Lower lobe of right lung (tissue), 2 donors: ENCODE measurements at regions not wholly inside any gene's neighbourhood (a gene's known extent, or its start where the extent isn't known, plus 50 kb on each side); places are given as distances from the start of the nearest gene placed in this dataset.
"Not testable (repeated sequence)": the region's sequence is repeated elsewhere in the genome, so short reads cannot be mapped to it uniquely, and the experiment has no call there.

Source experiments
- ATAC-seq, 2 donors: fragments of 200-7000 bp; cut with Tn5 transposase; one replicate each; pipeline ENCODE4 v1.9.1; 2020 to 2022; ENCODE audit warnings: mild to moderate bottlenecking in 2 of 2, moderate library complexity in 2 of 2
- DNase-seq: peaks from one replicate; pipeline ENCODE4 v3.0.0-alpha.2; 2020
- H3K27ac ChIP-seq: fragments of 200-600 bp; one replicate; pipeline ENCODE4 v1.8.0; 2022
- H3K27me3 ChIP-seq: fragments of 200-600 bp; one replicate; pipeline ENCODE4 v1.8.0; 2022; ENCODE audit warnings: low read depth
- H3K36me3 ChIP-seq: fragments of 200-600 bp; one replicate; pipeline ENCODE4 v1.8.0; 2022; ENCODE audit warnings: mild to moderate bottlenecking
- H3K4me1 ChIP-seq: fragments of 200-600 bp; one replicate; pipeline ENCODE4 v1.8.0; 2022
- H3K4me3 ChIP-seq: fragments of 200-600 bp; one replicate; pipeline ENCODE4 v1.8.0; 2022; ENCODE audit warnings: mild to moderate bottlenecking
- H3K9me3 ChIP-seq: fragments of 200-600 bp; one replicate; pipeline ENCODE4 v1.8.0; 2022
- CTCF ChIP-seq: fragments of 200-600 bp; IDR thresholded peaks from one replicate; pipeline ENCODE4 v1.8.0; 2022; ENCODE audit warnings: antibody characterized with exemption, mild to moderate bottlenecking
- intact Hi-C: fragments of 100-400 bp; cut with DNase I; formaldehyde crosslinking; loops from one replicate; pipeline ENCODE4 v1.11.0; 2022
- donor health status: DM: no; HTN: yes; CAD: no; lungs with severe emphysema.

- DNase-seq (no peak), ATAC-seq (no peak)
- Histone ChIP-seq H3K4me3 (no peak overlapping the region), H3K9me3 (no peaks in the 10 kb centered on the region), H3K27me3 (no peaks in the 10 kb centered on the region), H3K36me3 (no peaks in the 10 kb centered on the region), H3K27ac (no peak overlapping the region), H3K4me1 (no peaks in the 10 kb centered on the region)
- intact Hi-C loops: no loop called here
- no peak for TF ChIP-seq CTCF
These were observed 196.3 kb upstream of the CTNND2 start for GRCh38 chr5:12100542-12100941.

GRCh38 chr5:12099296-12099695, 195.1 kb upstream of the CTNND2 start:
- H3K4me3 ChIP-seq: no peak overlapping the region
- H3K27me3 ChIP-seq: no peaks in the 10 kb centered on the region
- no peak overlapping the region for H3K27ac ChIP-seq
- no peak for DNase-seq
- no peak for TF ChIP-seq CTCF
- no peaks in the 10 kb centered on the region for H3K4me1 ChIP-seq
- H3K9me3 ChIP-seq: no peaks in the 10 kb centered on the region
- no peaks in the 10 kb centered on the region for H3K36me3 ChIP-seq
- ATAC-seq: peak in 1 of 2 donors; percentile 32
- intact Hi-C loops: no loop called here

- no peak overlapping the region for H3K27ac ChIP-seq
- no peaks in the 10 kb centered on the region for H3K27me3 ChIP-seq
- DNase-seq (no peak), ATAC-seq (no peak)
- H3K36me3 ChIP-seq: no peaks in the 10 kb centered on the region
- H3K4me3 ChIP-seq: no peak overlapping the region
- H3K9me3 ChIP-seq: no peaks in the 10 kb centered on the region
- no peaks in the 10 kb centered on the region for H3K4me1 ChIP-seq
- no peak for TF ChIP-seq CTCF
- intact Hi-C loops: no loop called here
These were observed 191.6 kb upstream of the CTNND2 start for GRCh38 chr5:12095808-12096281.

- Histone ChIP-seq H3K9me3 (no peaks in the 10 kb centered on the region), H3K4me1 (no peaks in the 10 kb centered on the region), H3K4me3 (no peak overlapping the region), H3K27ac (no peak overlapping the region), H3K36me3 (no peaks in the 10 kb centered on the region), H3K27me3 (no peaks in the 10 kb centered on the region)
- TF ChIP-seq CTCF: no peak
- no peak for DNase-seq
- ATAC-seq: no peak
- intact Hi-C loops: no loop called here
These were observed 189.3 kb upstream of the CTNND2 start for GRCh38 chr5:12093586-12093985.

GRCh38 chr5:12080761-12081160, 176.5 kb upstream of the CTNND2 start:
- no peaks in the 10 kb centered on the region for H3K36me3 ChIP-seq
- ATAC-seq (no peak), DNase-seq (no peak)
- TF ChIP-seq CTCF: no peak
- H3K27ac ChIP-seq: no peak overlapping the region
- H3K9me3 ChIP-seq: no peaks in the 10 kb centered on the region
- no peaks in the 10 kb centered on the region for H3K4me1 ChIP-seq
- no peak overlapping the region for H3K4me3 ChIP-seq
- intact Hi-C loops: no loop called here
- no peaks in the 10 kb centered on the region for H3K27me3 ChIP-seq

- intact Hi-C loops, ATAC-seq, H3K27me3 ChIP-seq, H3K36me3 ChIP-seq, H3K27ac ChIP-seq, DNase-seq, H3K4me1 ChIP-seq, H3K4me3 ChIP-seq, H3K9me3 ChIP-seq: not testable (repeated sequence)
These were observed 174.0 kb upstream of the CTNND2 start for GRCh38 chr5:12078286-12078685.
